Transverse colon (tissue), 4 donors: ENCODE measurements at regions not wholly inside any gene's neighbourhood (a gene's known extent, or its start where the extent isn't known, plus 50 kb on each side); places are given as distances from the start of the nearest gene placed in this dataset.
A peak's percentile ranks its signal among the peaks of the same experiment; 100 is the strongest.

Experiments used
- EP300 ChIP-seq: sonication (generic); formaldehyde crosslinking; IDR thresholded peaks from one replicate; pipeline ENCODE4 v1.6.1; 2017; ENCODE audit warnings: antibody characterized with exemption, low read depth
- POLR2A ChIP-seq: fragments of 450-650 bp; IDR thresholded peaks from one replicate; pipeline ENCODE4 v1.6.1; 2016; ENCODE audit warnings: antibody characterized with exemption, mild to moderate bottlenecking, moderate library complexity
- POLR2AphosphoS5 ChIP-seq, 3 donors: sonication (generic); formaldehyde crosslinking; IDR thresholded peaks; one replicate each; pipeline ENCODE4 v1.6.1; 2016; ENCODE audit warnings: antibody characterized with exemption in 3 of 3
- TF ChIP-seq, protein P1 (sequence below), 5 experiments: fragments of 200-600 bp in 3 of 5; fragments of 450-650 bp in 2 of 5; sonication (generic) in 3 of 5; IDR thresholded peaks; 1 replicate in 2 of 5; 2 replicates in 3 of 5; pipeline ENCODE4 v1.5.1; 2016 to 2017; ENCODE audit warnings: antibody characterized with exemption in 5 of 5, inconsistent platforms in 3 of 5, mild to moderate bottlenecking in 2 of 5, moderate library complexity in 1 of 5

DNA sequence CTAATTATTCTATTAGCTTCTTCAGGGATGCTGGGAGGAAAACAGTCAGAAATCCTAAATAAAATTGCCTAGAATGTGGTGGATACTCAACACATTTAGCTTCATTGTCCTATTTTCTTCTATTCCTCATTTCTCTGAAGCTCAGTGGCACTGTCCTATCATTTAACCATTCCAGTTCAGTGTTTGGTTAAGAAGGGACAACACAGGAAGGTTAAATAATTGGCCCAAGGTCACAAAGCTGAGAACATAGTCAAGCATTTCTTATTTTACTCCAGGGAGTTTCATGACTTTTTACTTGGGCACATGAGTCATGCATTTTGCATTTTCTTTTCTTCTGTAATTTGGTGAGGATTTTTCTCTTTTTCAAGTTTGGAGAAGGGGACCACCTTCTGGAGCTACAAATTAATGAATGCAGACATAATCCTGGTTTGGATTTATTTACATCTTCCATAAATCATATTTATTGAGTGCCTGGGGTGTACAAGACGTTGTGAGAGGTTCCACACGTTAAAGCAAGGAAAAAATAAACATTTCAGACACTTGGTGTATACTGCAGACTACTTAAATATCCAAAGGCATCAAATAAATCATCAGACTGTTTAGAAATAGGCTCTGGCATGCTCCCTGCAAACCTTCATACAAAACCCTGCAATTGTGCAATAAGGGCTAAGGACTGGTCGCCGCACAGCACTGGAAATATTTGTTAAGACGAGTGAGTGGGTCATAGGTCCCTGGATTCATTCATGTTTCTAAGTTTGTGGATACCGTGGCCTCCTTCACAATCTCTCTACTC, 263.9 kb downstream of the MAF start:
- TF ChIP-seq, protein P1, sequence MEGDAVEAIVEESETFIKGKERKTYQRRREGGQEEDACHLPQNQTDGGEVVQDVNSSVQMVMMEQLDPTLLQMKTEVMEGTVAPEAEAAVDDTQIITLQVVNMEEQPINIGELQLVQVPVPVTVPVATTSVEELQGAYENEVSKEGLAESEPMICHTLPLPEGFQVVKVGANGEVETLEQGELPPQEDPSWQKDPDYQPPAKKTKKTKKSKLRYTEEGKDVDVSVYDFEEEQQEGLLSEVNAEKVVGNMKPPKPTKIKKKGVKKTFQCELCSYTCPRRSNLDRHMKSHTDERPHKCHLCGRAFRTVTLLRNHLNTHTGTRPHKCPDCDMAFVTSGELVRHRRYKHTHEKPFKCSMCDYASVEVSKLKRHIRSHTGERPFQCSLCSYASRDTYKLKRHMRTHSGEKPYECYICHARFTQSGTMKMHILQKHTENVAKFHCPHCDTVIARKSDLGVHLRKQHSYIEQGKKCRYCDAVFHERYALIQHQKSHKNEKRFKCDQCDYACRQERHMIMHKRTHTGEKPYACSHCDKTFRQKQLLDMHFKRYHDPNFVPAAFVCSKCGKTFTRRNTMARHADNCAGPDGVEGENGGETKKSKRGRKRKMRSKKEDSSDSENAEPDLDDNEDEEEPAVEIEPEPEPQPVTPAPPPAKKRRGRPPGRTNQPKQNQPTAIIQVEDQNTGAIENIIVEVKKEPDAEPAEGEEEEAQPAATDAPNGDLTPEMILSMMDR (IDR thresholded peaks at IDR 0.05), result no peak
- TF ChIP-seq EP300 (no peak), POLR2A (no peak), POLR2AphosphoS5 (IDR thresholded peaks at IDR 0.05) (peak; percentile 37 to 61 (median 46))
